ENCODE measurements at regions not wholly inside any gene's neighbourhood (a gene's known extent, or its start where the extent isn't known, plus 50 kb on each side); places are given as distances from the start of the nearest gene placed in this dataset.
A peak's percentile ranks its signal among the peaks of the same experiment; 100 is the strongest.

GRCh38 chr3:82261637-82262036 lies 500.2 kb upstream of the GBE1 start:
- TF ChIP-seq Cebpa-rat (IDR thresholded peaks at IDR 0.05): no peak
- H4K20me1 ChIP-seq: no peaks in the 10 kb centered on the region
- H3K9me3 ChIP-seq (replicated peaks in 1 of 11): no peaks in the 10 kb centered on the region
- no peaks in the 10 kb centered on the region for H3K36me3 ChIP-seq
- H3K4me2 ChIP-seq: no peak overlapping the region
- no peak overlapping the region for H3K9ac ChIP-seq
- H3K4me1 ChIP-seq: no peaks in the 10 kb centered on the region
- H3K4me3 ChIP-seq: no peak overlapping the region
- no peaks in the 10 kb centered on the region for H3K27me3 ChIP-seq
- no peak overlapping the region for H3K27ac ChIP-seq

GRCh38 chr3:82261013-82261412 lies 499.6 kb upstream of the GBE1 start:
- Histone ChIP-seq H3K4me2 (no peak overlapping the region), H3K27me3 (no peaks in the 10 kb centered on the region), H3K9ac (no peak overlapping the region), H3K4me3 (no peak overlapping the region), H4K20me1 (no peaks in the 10 kb centered on the region), H3K9me3 (replicated peaks in 1 of 11) (no peaks in the 10 kb centered on the region), H3K36me3 (no peaks in the 10 kb centered on the region), H3K4me1 (no peaks in the 10 kb centered on the region), H3K27ac (no peak overlapping the region)
- no peak for TF ChIP-seq Cebpa-rat (IDR thresholded peaks at IDR 0.05)

GRCh38 chr3:82259994-82260393 lies 498.5 kb upstream of the GBE1 start:
- H3K9ac ChIP-seq: no peak overlapping the region
- no peak overlapping the region for H3K4me3 ChIP-seq
- H3K36me3 ChIP-seq: no peaks in the 10 kb centered on the region
- H3K4me2 ChIP-seq: no peak overlapping the region
- no peaks in the 10 kb centered on the region for H3K27me3 ChIP-seq
- H3K4me1 ChIP-seq: no peaks in the 10 kb centered on the region
- H4K20me1 ChIP-seq: no peaks in the 10 kb centered on the region
- H3K9me3 ChIP-seq (replicated peaks in 1 of 11): no peaks in the 10 kb centered on the region
- TF ChIP-seq Cebpa-rat (IDR thresholded peaks at IDR 0.05): no peak
- no peak overlapping the region for H3K27ac ChIP-seq

- no peaks in the 10 kb centered on the region for H4K20me1 ChIP-seq
- H3K4me3 ChIP-seq: no peak overlapping the region
- TF ChIP-seq Cebpa-rat (IDR thresholded peaks at IDR 0.05): no peak
- H3K4me1 ChIP-seq: no peaks in the 10 kb centered on the region; a peak in 1 of 20 replicates
- no peaks in the 10 kb centered on the region for H3K27me3 ChIP-seq
- no peaks in the 10 kb centered on the region for H3K36me3 ChIP-seq
- no peak overlapping the region for H3K9ac ChIP-seq
- no peaks in the 10 kb centered on the region for H3K9me3 ChIP-seq (replicated peaks in 1 of 11)
- H3K27ac ChIP-seq: no peak overlapping the region
- H3K4me2 ChIP-seq: no peak overlapping the region
Measured at GRCh38 chr3:82240322-82240721, 478.9 kb upstream of the GBE1 start.

- Histone ChIP-seq H3K27ac (no peak overlapping the region), H3K9me3 (replicated peaks in 1 of 11) (no peaks in the 10 kb centered on the region), H3K9ac (no peak overlapping the region), H3K4me2 (no peak overlapping the region), H3K4me3 (no peak overlapping the region), H3K27me3 (no peaks in the 10 kb centered on the region), H4K20me1 (no peaks in the 10 kb centered on the region), H3K36me3 (no peaks in the 10 kb centered on the region), H3K4me1 (no peaks in the 10 kb centered on the region; a peak in 1 of 20 replicates)
- no peak for TF ChIP-seq Cebpa-rat (IDR thresholded peaks at IDR 0.05)
Measured at GRCh38 chr3:82236257-82236656, 474.8 kb upstream of the GBE1 start.

- Histone ChIP-seq H3K4me2 (peak overlapping the region; percentile 40 to 67 (median 55)), H3K27me3 (no peaks in the 10 kb centered on the region), H3K4me3 (no peak overlapping the region), H4K20me1 (no peaks in the 10 kb centered on the region), H3K9ac (peak overlapping the region in 4 of 11 experiments; percentile 33 to 59 (median 53); a peak in 3 of 22 replicates), H3K36me3 (no peaks in the 10 kb centered on the region), H3K27ac (peak overlapping the region in 7 of 11 experiments; percentile 15 to 77 (median 63); a peak in 11 of 22 replicates), H3K4me1 (peaks cover 7 to 20% (median 16%) of the 10 kb centered on the region in 10 experiments; a peak in 19 of 20 replicates), H3K9me3 (replicated peaks in 1 of 11) (peaks cover 5 to 17% (median 11%) of the 10 kb centered on the region in 11 experiments; a peak in 21 of 22 replicates)
- no peak for TF ChIP-seq Cebpa-rat (IDR thresholded peaks at IDR 0.05)
Measured at GRCh38 chr3:82229397-82229796, 468.0 kb upstream of the GBE1 start.

GRCh38 chr3:82224661-82225060 lies 463.2 kb upstream of the GBE1 start:
- Histone ChIP-seq H3K27me3 (no peaks in the 10 kb centered on the region), H4K20me1 (no peaks in the 10 kb centered on the region), H3K4me1 (peaks cover 7 to 14% (median 12%) of the 10 kb centered on the region in 10 experiments; a peak in 19 of 20 replicates), H3K4me2 (no peak overlapping the region), H3K27ac (0 out of 22 replicates have a peak overlapping the region, but pooled peaks of 1 of the 11 experiments have one; percentile 1), H3K9ac (no peak overlapping the region), H3K9me3 (replicated peaks in 1 of 11) (peaks cover 16 to 30% (median 25%) of the 10 kb centered on the region in 11 experiments; a peak in 21 of 22 replicates), H3K36me3 (no peaks in the 10 kb centered on the region), H3K4me3 (no peak overlapping the region)
- no peak for TF ChIP-seq Cebpa-rat (IDR thresholded peaks at IDR 0.05)

GRCh38 chr3:82222401-82222800 lies 461.0 kb upstream of the GBE1 start:
- no peak overlapping the region for H3K27ac ChIP-seq
- no peaks in the 10 kb centered on the region for H3K4me1 ChIP-seq
- no peaks in the 10 kb centered on the region for H3K36me3 ChIP-seq
- no peak overlapping the region for H3K4me2 ChIP-seq
- peaks cover 16 to 30% (median 25%) of the 10 kb centered on the region in 11 experiments; a peak in 21 of 22 replicates for H3K9me3 ChIP-seq (replicated peaks in 1 of 11)
- no peaks in the 10 kb centered on the region for H4K20me1 ChIP-seq
- H3K27me3 ChIP-seq: no peaks in the 10 kb centered on the region
- no peak overlapping the region for H3K9ac ChIP-seq
- no peak for TF ChIP-seq Cebpa-rat (IDR thresholded peaks at IDR 0.05)
- H3K4me3 ChIP-seq: no peak overlapping the region

GRCh38 chr3:82217571-82217970 lies 456.1 kb upstream of the GBE1 start:
- no peak for TF ChIP-seq Cebpa-rat (IDR thresholded peaks at IDR 0.05)
- no peak overlapping the region for H3K4me3 ChIP-seq
- no peaks in the 10 kb centered on the region for H3K27me3 ChIP-seq
- H4K20me1 ChIP-seq: no peaks in the 10 kb centered on the region
- H3K36me3 ChIP-seq: no peaks in the 10 kb centered on the region
- H3K27ac ChIP-seq: no peak overlapping the region
- H3K9me3 ChIP-seq (replicated peaks in 1 of 11): no peaks in the 10 kb centered on the region
- H3K9ac ChIP-seq: no peak overlapping the region
- no peak overlapping the region for H3K4me2 ChIP-seq
- H3K4me1 ChIP-seq: no peaks in the 10 kb centered on the region

- Histone ChIP-seq H3K4me2 (no peak overlapping the region), H3K27me3 (no peaks in the 10 kb centered on the region), H4K20me1 (no peaks in the 10 kb centered on the region), H3K27ac (no peak overlapping the region), H3K9ac (no peak overlapping the region), H3K4me3 (no peak overlapping the region), H3K36me3 (no peaks in the 10 kb centered on the region), H3K9me3 (replicated peaks in 1 of 11) (no peaks in the 10 kb centered on the region), H3K4me1 (peaks cover 0 to 17% (median 0%) of the 10 kb centered on the region in 10 experiments; a peak in 6 of 20 replicates)
- no peak for TF ChIP-seq Cebpa-rat (IDR thresholded peaks at IDR 0.05)
Measured at GRCh38 chr3:82208002-82208710, 446.7 kb upstream of the GBE1 start.

Data from BLaER1 treated with 17β-estradiol and CSF1 and Interleukin-3, amounts not matched to agents 10 nM and 100 nM (cell line).